GM19395 (cell line): ENCODE measurements at regions not wholly inside any gene's neighbourhood (a gene's known extent, or its start where the extent isn't known, plus 50 kb on each side); places are given as distances from the start of the nearest gene placed in this dataset.
"Not testable (repeated sequence)": the region's sequence is repeated elsewhere in the genome, so short reads cannot be mapped to it uniquely, and the experiment has no call there.

Experiments used
- ATAC-seq: cut with Tn5 transposase; IDR thresholded peaks from one replicate; pipeline ENCODE4 v1.9.1; 2021; ENCODE audit warnings: mild to moderate bottlenecking, moderate library complexity; ENCODE audit not compliant: unreplicated experiment

GRCh38 chr21:35297665-35298064, 248.6 kb upstream of the RUNX1 start:
- no peak for ATAC-seq

DNA sequence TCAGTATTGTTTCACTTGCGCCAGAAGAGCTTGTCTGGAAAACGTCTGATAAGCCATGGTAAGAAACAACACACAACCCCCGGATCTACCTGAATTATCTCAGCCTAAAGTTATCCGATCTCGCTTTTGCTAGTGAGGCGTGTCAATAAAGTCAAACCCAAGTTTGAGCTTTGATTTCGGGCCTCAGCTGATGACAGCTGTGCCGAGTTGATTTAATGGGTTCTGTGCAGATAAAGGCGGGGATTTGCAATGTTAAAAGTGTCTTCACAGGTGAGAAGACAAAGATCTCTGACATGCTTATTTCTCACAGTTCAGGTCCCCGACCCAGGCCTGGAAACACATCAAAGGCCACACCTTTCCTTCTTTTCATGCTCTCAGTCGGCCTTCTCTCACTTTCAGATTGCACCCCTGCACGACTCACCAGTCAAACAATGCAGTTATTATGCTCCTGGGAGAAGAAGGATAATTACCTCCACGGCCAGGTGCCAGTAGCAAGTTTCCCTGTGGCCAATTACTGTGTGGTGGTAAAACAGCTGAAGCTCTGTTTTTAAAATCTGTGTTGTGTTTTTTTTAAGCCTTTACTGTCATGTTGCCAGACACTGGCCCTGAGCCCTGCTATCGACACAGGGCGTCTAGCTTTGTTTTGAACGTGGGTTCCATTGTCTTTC, 245.3 kb upstream of the RUNX1 start:
- no peak for ATAC-seq

DNA sequence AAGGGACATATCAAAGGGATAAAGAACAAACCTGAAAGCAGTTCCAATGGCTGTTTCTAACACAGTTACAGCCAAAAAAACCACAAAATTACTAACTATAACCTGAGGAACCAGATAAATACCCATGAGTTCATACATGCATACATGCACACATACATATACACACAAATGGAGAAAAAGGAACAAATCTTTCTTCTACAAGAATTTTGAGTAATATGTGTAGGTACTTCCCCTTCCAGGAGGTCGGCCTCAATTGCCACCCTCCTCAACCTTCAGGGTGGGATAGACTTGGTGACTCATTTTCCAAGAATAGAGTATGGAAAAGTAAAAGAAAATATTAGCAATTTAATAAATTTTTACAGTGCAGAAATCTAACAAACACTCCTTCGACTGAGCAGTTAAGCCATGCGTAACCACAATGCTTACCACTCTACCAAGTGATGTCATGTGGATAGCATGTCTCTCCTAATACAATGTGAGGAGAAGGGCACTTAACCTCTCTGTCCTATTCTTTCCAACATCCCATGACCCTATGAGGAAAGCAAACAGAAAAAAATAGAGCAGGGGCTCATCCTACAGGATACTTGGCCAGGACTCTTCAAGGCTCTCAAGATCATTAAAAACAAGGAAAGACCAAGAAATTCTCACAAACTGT, 243.0 kb upstream of the RUNX1 start:
- no peak for ATAC-seq

DNA sequence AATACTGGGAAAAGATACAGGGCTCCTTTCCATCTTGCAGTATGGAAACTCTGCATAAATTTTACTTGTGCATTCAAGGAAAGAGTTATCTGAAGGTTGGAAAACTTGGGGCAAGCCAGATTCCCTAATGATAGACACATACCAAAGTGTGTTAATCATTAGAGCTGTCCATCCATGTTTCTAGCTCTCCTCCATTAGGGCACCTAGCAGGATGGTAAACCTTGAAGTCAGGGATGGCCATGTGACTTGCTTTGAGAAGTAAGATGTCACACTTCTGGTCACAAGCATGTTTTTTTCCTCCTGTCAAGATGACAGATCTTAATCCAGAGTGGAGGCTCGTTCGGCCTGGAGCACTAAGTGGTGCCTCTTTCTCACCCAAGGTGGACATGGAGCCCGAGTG, 241.9 kb upstream of the RUNX1 start:
- no peak for ATAC-seq

GRCh38 chr21:35288238-35288637, 239.1 kb upstream of the RUNX1 start:
- no peak for ATAC-seq

DNA sequence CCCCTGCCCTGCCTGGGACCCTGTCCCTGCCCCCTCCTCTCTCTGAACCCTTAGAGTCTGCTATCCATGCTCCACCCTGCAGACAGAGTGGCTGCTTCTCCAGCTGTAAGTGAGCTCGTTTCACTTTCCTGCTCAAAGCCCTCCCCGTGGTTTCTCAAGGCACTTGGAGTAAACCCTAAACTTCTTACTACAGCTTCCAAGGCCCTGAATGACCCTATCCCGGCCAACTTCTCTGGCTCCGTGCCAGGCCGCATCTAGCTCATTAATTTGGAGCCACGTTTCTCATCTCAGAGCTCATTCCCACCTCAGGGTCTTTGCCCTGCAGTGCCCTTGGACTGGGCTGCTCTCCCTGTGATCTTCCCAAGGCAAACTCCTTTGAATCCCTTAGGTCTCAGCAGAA, 235.1 kb upstream of the RUNX1 start:
- ATAC-seq = no peak

DNA sequence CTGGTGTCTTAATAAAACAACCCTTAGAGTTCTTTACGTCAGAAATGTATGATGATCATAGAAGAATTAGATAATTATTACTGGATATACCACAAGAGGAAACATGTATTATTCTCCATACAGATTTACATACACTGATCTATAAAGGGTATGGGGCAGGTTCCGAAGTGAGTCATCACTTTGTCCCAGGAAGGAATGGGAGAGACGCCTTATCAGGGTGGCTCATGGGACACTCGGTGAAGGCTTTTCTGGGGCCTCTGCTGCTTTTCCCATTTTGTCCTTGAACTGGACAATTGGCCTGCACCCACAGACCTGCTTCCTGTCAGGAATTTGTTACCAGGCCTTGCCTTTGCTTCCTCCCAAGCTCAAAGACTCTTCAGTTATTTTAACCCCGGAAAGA, 233.8 kb upstream of the RUNX1 start:
- ATAC-seq = no peak

DNA sequence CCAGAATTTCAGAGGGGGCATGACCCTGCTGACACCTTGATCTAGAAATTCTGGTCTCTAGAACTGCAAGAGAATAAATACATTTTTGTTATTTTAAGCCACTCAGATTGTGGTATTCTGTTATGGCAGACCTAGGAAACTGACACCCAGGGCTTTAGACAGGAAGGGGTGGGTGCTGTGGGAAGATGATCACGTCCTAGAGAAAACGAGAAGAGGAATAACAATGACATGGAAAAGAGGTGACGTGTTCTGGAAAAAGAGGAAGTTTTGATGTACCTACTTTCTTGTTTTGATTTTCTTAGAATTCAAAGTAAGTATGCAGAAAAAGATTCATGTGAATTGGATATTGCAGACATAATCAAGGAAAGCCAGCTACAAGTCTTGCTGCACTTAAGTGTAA, 232.9 kb upstream of the RUNX1 start:
- no peak for ATAC-seq

- no peak for ATAC-seq
Measured at GRCh38 chr21:35280231-35280630, 231.1 kb upstream of the RUNX1 start.

GRCh38 chr21:35275776-35276175, 226.7 kb upstream of the RUNX1 start:
- no peak for ATAC-seq

- no peak for ATAC-seq
Measured at GRCh38 chr21:35274923-35275322, 225.8 kb upstream of the RUNX1 start.

DNA sequence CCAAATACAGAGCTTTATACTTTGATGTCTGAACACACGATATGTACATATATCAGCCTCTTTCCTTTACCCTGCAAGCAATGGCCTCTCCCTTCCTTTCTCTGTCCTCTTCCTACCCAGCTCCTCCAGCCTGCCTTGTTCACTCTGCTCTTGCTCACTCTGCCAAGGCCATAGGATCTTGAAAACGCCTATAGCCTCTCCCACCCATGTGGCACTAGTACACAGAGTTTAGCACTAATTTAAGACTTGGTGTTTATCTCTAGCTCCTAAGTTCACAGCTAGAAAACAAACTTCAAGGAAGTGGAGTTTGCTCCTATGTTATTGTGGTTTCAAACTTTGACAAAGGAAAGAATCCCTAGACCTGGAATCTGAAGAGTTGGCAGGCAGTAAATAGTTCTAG, 225.0 kb upstream of the RUNX1 start:
- ATAC-seq = no peak

DNA sequence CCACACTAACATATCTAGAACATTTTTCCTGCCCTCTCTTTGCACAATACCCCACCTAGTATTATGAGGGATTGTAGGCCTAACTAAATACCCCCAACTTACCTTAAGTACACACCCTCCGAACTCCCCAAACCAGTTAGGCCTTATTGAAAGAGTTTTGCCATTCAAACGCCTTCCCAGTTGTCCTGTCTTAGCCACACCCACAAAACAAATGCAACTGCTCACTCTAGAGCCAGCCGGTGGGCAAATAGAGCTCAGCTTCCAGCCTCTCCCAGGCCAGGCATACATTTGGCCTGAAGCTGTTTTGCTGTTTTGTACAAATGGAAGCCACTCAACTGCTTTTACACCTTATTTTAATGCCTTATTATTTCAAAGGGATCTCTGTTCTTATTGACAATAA, 224.2 kb upstream of the RUNX1 start:
- no peak for ATAC-seq

GRCh38 chr21:35271344-35272118, 222.4 kb upstream of the RUNX1 start:
- not testable (repeated sequence) for ATAC-seq

DNA sequence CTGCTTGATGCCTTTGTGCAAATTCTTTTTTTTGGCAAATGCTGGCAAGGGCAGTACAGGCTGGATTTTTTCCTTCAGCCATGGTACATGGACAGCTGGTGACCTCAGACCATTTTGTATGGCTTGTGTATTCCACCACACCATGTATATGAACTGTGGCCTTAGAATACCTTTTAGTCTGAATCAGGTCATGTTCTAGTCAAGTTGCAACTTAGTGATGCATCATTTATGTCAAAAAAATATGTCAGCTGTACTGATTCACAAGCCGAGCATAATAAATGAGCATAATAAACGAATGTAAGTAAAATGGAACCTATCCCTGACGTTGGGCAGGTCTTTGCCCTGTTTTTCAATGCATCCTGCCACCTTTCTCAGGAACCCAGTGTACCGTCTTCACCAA, 219.7 kb upstream of the RUNX1 start:
- ATAC-seq = no peak

DNA sequence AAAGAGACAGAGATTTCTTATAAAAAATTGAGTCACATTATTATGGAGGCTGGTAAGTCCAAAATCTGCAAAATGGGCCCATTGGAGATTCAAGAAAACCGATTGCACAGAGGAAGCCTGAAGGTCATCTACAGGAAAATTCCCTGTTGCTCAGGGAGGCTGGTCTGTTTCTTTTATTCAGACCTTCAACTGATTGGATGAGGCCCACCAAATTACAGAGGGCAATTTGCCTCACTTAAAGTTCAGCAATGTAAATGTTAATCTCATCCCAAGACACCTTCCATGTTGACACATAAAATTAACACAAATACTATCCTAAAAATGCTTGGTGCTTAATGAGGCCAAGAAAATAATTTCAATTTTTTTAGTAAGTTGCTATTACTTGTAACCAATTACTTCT, 219.2 kb upstream of the RUNX1 start:
- no peak for ATAC-seq

DNA sequence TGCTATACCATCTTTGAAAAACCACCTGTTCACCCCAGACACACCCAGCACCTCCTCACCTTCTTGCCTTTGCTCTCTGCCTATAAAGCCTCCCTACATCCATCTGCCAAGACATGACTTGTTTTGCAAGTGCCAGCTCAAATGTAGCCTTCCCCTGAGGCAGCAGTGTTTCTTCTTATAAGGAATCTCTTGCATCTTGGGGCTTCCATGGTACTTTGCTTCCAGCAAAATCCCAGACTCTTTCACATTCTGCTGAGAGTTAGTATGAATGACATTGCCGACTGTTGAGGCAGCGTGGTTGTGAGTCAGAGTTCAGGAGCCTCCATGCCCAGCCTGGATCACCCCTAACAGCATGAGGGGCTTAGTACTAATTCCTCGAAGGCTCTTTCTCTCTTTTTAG, 217.4 kb upstream of the RUNX1 start:
- no peak for ATAC-seq

DNA sequence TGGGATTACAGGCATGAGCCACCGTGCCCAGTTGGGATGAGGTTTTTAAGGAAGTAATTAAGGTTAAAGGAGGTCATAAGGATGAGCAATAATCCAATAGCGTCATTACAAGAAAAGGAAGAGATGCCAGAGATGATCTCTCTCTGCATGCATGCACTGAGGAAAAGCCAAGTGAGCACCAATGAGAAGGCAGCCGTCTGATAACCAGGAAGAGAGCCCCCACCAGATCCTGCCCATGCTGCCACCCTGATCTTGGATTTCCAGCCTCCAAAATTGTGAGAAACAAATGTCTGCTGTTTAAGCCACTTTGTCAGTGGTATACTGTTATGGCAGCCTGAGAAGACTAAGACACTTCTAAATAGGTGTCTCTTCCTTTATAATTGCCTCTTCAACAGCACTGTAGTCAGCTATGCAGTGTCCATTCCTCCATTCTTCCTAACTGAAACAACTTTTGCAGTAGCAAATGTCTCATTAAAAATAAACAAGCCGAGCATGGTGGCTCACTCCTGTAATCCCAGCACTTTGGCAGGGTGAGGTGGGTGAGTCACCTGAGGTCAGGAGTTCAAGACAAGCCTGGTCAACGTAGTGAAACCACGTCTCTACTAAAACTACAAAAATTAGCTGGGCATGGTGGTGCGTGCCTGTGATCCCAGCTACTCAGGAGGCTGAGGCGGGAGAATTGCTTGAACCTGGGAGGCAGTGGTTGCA, 216.2 kb upstream of the RUNX1 start:
- no peak for ATAC-seq

GRCh38 chr21:35259457-35259856, 210.4 kb upstream of the RUNX1 start:
- no peak for ATAC-seq

DNA sequence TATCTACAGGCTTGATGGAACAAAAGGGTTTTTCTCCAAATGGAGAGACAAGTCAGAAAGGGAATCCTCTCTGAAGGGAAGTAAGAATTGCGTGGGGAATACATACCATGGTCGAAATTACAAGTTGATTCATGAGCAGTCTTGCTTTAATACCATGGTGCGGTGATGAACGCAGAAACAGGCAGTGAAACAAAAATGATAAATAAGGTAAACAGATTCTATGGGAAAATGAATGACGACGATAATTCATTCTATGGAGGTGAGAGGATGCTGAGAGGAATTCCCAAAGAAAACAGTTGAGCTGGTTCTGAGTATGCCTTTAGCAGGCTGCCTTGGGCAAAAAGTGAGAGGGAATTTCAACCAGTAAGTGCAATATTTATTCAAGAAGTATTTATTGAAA, 209.4 kb upstream of the RUNX1 start:
- ATAC-seq = no peak

GRCh38 chr21:35257413-35257812, 208.3 kb upstream of the RUNX1 start:
- ATAC-seq = no peak
